GM18858 (cell line): ENCODE measurements at regions not wholly inside any gene's neighbourhood (a gene's known extent, or its start where the extent isn't known, plus 50 kb on each side); places are given as distances from the start of the nearest gene placed in this dataset.
"Not testable (repeated sequence)": the region's sequence is repeated elsewhere in the genome, so short reads cannot be mapped to it uniquely, and the experiment has no call there.

Experiments
- ATAC-seq: cut with Tn5 transposase; IDR thresholded peaks from one replicate; pipeline ENCODE4 v1.9.1; 2021; ENCODE audit not compliant: unreplicated experiment

- no peak for ATAC-seq
Measured at GRCh38 chr2:66317268-66317890, 117.5 kb upstream of the MEIS1 start.

- ATAC-seq = no peak
Measured at GRCh38 chr2:66306483-66306882, 128.4 kb upstream of the MEIS1 start.

- no peak for ATAC-seq
Measured at GRCh38 chr2:66305718-66306117, 129.2 kb upstream of the MEIS1 start.

GRCh38 chr2:66303471-66303870 lies 131.5 kb upstream of the MEIS1 start:
- ATAC-seq = no peak

DNA sequence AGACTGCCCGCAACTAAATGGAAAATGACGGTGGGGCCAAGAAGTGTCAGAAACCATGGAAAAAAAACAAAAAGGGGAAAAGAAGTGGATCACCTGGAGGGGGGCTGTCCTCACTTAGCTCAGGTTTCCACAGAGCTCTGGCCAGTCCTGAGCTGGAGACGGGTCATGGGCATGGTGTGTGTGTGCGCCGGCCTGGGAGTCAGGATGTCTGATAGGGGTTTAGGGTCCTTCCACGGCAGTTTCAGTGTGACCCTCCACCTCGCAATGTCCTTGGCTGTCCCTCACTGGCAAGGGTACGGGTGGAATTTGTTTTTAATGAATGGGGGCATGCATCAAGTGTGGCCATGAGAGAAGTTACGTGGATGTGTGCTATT lies 133.2 kb upstream of the MEIS1 start:
- ATAC-seq = no peak

DNA sequence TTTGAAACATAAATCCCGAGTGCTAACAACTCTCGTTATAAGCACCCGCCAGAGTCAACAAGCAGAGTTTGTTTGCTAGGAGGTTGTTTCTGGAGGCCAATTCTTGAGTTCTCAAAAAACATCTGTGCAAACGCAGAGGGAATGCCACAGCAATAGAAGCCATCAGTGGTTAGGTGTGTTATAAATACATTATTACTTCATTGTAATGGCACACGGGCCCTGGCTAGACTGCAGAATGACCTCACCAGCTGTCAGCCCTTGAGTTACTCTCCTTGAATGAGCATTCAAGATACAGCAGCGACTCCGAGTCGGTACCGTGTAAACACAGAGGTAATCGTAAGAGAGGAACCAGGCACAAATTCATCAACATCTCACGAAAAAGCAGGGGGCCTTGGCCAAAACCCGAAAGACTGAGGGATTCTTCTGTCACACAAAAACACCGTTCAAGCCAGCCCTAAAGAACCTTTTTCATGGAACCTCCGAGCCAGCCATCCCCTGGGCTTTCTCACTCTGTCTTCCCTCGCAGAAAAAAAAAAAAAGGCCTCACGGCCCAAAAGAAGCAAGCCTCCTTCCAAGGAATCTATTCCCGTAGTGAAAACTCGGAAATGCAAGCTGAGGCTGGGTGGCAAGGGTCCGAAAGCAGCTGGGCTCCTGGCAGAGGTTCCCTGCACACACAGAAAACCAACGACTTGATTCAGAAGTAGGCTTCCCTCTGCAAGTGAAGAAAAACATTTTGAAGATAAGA lies 133.7 kb upstream of the MEIS1 start:
- ATAC-seq = no peak

DNA sequence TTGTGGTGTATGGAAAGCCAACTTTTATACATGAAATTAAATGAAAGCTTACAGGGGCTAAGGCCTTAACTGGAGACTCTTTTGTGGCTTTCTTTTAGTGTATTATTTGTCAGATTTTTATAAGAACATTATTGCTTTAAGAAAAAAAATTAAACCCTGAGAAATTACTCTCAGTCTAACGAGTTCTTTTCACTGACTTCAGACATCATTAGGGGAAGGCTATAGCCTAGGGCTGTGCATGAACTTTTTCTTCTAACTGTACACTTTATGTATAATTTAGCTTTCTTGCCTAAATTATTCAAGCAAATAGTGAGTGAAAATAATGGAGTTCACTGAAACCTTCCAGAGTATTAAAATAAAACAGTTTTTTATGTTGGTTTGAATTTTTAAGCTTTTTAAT lies 151.1 kb upstream of the MEIS1 start:
- ATAC-seq = no peak

DNA sequence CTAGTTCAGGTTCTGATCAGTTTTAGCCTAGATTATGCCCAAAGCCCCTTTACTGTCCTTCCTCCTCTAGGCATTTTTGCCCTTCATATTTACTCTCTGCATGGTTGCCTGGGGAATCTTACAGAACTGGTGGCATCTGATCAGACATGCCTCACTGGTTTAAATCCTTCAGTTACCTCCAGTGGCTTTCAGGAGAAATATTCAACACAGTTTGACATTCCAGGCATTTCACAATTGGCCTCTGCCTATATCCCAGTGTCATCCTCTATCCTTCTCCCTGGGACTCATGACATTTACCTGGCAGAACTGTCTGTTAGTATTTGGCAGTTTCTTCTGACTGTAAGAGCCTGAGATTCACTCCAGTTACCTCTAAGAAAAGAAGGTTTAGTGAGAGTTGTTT lies 152.9 kb upstream of the MEIS1 start:
- ATAC-seq = no peak

DNA sequence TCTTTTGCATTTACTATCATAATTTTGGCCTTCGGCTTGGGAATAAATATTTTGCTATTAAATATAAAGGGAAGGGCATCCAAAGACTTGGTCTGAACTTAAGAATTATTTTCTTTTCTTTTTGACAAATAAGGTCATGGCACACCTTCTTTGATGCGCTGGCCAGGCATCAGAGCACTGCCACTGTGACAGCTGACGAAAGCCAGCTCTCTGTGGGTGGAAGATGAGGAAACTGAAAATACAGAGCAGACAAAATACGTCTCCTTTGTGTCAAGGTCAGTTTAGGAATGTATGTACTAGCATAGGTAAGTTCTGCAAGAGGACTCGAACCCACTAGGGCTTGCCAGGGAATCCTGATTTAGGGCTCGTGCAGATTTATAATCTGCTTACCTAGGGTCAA lies 155.9 kb upstream of the MEIS1 start:
- no peak for ATAC-seq

GRCh38 chr2:66275984-66276383 lies 158.9 kb upstream of the MEIS1 start:
- ATAC-seq = no peak

GRCh38 chr2:66273933-66274490 lies 160.9 kb upstream of the MEIS1 start:
- ATAC-seq = no peak

DNA sequence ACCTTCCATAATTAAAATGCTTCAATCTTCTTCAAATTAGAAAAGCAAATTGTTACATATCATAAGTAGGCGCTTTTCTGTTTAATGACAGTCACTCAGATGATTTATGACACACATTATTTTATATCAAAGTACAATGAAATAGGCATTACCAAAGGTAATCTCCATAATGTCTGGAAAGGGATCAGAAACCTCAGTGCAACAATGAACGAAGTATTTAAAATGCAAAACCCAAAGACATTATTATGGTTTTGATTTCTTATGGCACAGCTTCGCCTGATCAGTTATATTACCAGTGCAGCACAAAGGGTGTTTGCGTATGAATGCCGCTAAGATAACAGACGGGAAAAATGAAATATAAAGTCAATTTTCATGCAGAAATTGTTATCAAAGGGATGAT lies 162.2 kb upstream of the MEIS1 start:
- no peak for ATAC-seq

GRCh38 chr2:66271777-66272176 lies 163.1 kb upstream of the MEIS1 start:
- no peak for ATAC-seq

DNA sequence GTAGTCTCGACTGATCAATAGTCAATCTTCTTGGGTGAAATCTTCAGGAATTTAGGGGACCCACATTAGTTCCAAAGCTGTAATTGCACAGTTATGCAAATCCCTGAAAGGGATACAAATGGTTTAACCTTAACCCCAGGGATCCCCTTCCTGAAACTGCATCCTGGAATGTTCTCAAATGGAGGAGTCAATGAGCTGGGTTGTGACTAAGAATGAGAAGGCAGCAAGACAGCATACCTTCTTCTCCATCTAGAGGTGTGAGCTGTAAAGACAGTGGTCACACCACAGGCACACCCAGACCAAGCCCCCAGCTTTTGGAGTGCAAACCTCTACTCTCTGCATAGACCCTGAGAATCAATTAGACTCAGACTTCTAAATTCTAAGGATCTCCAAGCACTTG lies 164.7 kb upstream of the MEIS1 start:
- no peak for ATAC-seq

DNA sequence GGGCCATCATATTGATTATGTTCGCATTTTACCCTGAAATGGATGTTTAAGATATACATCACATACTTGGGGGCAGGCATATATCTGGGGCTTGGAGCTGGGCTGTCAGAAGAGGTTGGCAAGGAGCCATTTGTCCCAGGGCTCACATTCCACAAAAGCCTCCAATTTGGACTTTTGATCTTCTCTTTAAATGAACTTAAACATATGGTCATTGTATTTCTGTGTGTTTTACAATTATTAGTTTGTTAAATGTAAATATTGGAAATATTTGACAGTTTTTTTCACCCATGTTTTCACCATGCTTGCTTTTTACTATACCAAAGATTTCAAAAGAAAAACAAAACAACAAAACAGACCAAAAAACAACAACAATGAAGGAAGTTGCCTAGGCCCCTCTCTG lies 165.8 kb upstream of the MEIS1 start:
- no peak for ATAC-seq

DNA sequence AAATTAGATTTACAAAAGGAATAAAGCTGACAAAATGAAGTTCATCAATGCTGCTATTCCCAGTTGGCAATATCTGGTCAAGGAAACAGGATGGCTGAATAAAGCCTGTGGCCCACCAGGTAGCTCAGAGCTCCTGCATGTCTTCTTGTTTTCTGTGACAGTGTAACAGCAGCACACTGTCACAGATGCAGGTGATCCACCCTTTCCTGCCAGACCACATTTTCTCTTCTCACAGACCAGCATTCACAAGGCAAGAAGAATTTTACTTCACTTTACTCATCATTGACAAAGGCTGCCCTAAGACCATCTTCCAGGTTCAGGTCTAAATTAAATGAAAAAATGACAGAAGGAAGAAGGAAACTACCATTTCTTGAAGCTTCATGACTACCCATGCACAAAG lies 166.2 kb upstream of the MEIS1 start:
- no peak for ATAC-seq

- ATAC-seq = no peak
Measured at GRCh38 chr2:66264354-66264753, 170.6 kb upstream of the MEIS1 start.

GRCh38 chr2:66255867-66256266 lies 179.1 kb upstream of the MEIS1 start:
- ATAC-seq = no peak

GRCh38 chr2:66255136-66255535 lies 179.8 kb upstream of the MEIS1 start:
- no peak for ATAC-seq

DNA sequence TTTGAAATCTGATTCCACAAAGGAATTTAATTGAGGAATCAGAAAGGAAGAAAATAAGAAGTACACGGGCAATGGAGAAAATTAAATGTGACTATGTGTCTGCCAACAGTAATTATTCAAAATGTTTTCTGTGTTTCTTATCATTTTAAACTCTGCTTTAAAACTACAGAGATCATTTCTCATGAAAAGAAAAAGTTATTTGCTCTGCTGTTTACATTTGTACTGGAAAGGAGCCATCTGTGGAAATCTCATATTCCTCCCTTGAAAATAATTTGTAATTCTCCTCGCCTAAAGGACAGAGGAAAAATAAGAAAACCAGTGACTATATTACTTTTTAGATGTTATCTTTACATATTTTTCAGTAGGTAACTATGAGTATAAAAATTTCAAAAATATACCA lies 181.9 kb upstream of the MEIS1 start:
- ATAC-seq = no peak

GRCh38 chr2:66252109-66252508 lies 182.8 kb upstream of the MEIS1 start:
- ATAC-seq = no peak

- ATAC-seq = no peak
Measured at GRCh38 chr2:66251573-66251972, 183.4 kb upstream of the MEIS1 start.

GRCh38 chr2:66249089-66249488 lies 185.8 kb upstream of the MEIS1 start:
- not testable (repeated sequence) for ATAC-seq
